ENCODE measurements at regions not wholly inside any gene's neighbourhood (a gene's known extent, or its start where the extent isn't known, plus 50 kb on each side); places are given as distances from the start of the nearest gene placed in this dataset.

- H3K4me3 ChIP-seq (ENCODE audit: low read depth, low read length), result no peak overlapping the region
- TF ChIP-seq, protein P1, sequence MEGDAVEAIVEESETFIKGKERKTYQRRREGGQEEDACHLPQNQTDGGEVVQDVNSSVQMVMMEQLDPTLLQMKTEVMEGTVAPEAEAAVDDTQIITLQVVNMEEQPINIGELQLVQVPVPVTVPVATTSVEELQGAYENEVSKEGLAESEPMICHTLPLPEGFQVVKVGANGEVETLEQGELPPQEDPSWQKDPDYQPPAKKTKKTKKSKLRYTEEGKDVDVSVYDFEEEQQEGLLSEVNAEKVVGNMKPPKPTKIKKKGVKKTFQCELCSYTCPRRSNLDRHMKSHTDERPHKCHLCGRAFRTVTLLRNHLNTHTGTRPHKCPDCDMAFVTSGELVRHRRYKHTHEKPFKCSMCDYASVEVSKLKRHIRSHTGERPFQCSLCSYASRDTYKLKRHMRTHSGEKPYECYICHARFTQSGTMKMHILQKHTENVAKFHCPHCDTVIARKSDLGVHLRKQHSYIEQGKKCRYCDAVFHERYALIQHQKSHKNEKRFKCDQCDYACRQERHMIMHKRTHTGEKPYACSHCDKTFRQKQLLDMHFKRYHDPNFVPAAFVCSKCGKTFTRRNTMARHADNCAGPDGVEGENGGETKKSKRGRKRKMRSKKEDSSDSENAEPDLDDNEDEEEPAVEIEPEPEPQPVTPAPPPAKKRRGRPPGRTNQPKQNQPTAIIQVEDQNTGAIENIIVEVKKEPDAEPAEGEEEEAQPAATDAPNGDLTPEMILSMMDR (conservative IDR thresholded peaks at IDR 0.05; ENCODE audit: low read depth, low read length), result no peak
- no peak for DNase-seq (ENCODE audit: low read depth)
Measured at GRCh38 chr3:64837986-64838735, 150.4 kb upstream of the ADAMTS9 start.

- no peak overlapping the region for H3K4me3 ChIP-seq (ENCODE audit: low read depth, low read length)
- DNase-seq (ENCODE audit: low read depth), result no peak
- TF ChIP-seq, protein P1 (conservative IDR thresholded peaks at IDR 0.05; ENCODE audit: low read depth, low read length), result no peak
Measured at GRCh38 chr3:64837126-64837738, 149.4 kb upstream of the ADAMTS9 start.

- no peak overlapping the region for H3K4me3 ChIP-seq (ENCODE audit: low read depth, low read length)
- TF ChIP-seq, protein P1 (conservative IDR thresholded peaks at IDR 0.05; ENCODE audit: low read depth, low read length), result no peak
- no peak for DNase-seq (ENCODE audit: low read depth)
Measured at GRCh38 chr3:64836097-64836496, 148.3 kb upstream of the ADAMTS9 start.

DNA sequence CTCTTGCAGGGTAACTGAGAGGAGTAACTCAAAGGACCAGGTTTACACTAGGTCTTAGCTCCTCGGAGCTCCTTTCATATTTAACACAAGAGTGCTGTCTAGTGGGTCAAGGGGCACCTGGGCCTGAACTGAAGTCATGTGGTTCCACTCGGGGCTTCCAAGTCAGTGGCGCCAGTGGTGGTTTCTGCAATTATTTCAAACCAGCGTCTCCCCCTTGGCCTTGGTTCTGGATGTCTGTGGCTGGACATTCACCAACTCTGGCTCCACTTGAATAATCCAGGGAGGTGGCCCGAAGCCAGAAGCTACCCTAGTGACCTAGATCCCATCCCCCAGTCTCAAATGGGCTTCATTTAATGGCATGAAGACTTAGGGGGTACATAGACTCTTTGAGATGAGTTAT lies 144.3 kb upstream of the ADAMTS9 start:
- no peak overlapping the region for H3K4me3 ChIP-seq (ENCODE audit: low read depth, low read length)
- TF ChIP-seq, protein P1 (conservative IDR thresholded peaks at IDR 0.05; ENCODE audit: low read depth, low read length), result no peak
- no peak for DNase-seq (ENCODE audit: low read depth)

- TF ChIP-seq, protein P1 (conservative IDR thresholded peaks at IDR 0.05; ENCODE audit: low read depth, low read length), result no peak
- DNase-seq (ENCODE audit: low read depth), result no peak
- no peak overlapping the region for H3K4me3 ChIP-seq (ENCODE audit: low read depth, low read length)
Measured at GRCh38 chr3:64830681-64831080, 142.9 kb upstream of the ADAMTS9 start.

DNA sequence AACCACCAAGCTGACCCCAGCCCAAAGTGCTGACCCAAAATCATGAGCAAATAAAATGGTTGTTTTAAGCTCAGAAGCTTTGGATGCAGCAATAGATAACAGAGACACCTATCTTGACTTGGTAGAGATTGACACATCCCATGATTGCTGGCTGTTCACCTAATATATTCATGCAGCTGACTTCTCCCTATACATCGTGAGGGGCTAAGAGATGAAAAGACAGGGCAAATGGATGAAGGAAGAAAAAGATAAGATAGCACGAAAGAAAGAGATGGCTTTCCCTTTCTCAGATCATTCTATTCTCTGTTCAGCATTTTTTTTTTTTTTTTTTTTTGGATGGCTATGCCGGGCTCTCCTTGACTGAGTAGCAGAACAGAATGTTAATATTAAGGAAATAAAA lies 141.5 kb upstream of the ADAMTS9 start:
- H3K4me3 ChIP-seq (ENCODE audit: low read depth, low read length), result no peak overlapping the region
- DNase-seq (ENCODE audit: low read depth), result no peak
- TF ChIP-seq, protein P1 (conservative IDR thresholded peaks at IDR 0.05; ENCODE audit: low read depth, low read length), result no peak

GRCh38 chr3:64828276-64828675 lies 140.5 kb upstream of the ADAMTS9 start:
- no peak overlapping the region for H3K4me3 ChIP-seq (ENCODE audit: low read depth, low read length)
- TF ChIP-seq, protein P1 (conservative IDR thresholded peaks at IDR 0.05; ENCODE audit: low read depth, low read length), result no peak
- DNase-seq (ENCODE audit: low read depth), result no peak
